ENCODE measurements at regions not wholly inside any gene's neighbourhood (a gene's known extent, or its start where the extent isn't known, plus 50 kb on each side); places are given as distances from the start of the nearest gene placed in this dataset.

DNA sequence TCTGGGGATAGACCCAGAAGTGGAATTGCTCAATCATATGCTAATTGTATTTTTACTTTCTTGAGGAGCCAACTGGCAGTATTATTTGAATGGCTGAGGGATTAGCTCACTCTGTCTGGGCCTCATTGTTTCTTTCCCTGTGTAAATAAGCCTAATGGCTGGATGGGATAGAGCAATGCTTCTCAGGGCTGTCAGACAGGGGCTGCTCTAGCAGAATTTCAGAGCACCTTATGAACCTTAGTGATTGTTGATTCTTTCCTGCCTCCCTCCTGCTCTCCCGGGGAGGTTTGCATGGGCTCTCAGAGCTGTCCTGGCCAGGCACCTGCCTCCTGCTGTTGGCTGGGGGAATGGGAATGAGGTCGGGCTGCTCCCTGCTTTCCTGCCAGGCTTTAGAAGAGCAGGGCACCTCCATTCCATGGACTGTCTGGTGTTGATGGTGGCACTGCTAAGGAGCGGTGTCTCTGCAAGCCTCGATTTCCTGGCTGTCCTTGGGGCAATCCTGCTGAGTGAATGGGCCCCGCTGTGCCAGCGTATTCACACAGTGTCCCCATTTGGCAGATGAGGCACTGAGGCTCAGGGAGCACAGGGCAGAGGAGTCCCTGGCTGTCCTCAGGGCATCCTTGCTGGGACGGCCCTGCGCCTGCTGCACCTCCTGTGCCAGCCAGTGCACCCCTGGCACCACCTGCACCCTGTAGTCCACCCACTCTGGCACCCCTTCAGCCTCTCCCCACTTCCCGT, 468.2 kb upstream of the HS6ST1 start:
- TF ChIP-seq, protein P1, sequence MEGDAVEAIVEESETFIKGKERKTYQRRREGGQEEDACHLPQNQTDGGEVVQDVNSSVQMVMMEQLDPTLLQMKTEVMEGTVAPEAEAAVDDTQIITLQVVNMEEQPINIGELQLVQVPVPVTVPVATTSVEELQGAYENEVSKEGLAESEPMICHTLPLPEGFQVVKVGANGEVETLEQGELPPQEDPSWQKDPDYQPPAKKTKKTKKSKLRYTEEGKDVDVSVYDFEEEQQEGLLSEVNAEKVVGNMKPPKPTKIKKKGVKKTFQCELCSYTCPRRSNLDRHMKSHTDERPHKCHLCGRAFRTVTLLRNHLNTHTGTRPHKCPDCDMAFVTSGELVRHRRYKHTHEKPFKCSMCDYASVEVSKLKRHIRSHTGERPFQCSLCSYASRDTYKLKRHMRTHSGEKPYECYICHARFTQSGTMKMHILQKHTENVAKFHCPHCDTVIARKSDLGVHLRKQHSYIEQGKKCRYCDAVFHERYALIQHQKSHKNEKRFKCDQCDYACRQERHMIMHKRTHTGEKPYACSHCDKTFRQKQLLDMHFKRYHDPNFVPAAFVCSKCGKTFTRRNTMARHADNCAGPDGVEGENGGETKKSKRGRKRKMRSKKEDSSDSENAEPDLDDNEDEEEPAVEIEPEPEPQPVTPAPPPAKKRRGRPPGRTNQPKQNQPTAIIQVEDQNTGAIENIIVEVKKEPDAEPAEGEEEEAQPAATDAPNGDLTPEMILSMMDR (conservative IDR thresholded peaks at IDR 0.05; ENCODE audit: low read depth, low read length), result no peak
- H4K20me1 ChIP-seq (ENCODE audit: insufficient read depth), result no peaks in the 10 kb centered on the region

GRCh38 chr2:128787616-128788015, 468.9 kb upstream of the HS6ST1 start:
- no peaks in the 10 kb centered on the region for H3K36me3 ChIP-seq (ENCODE audit: insufficient read depth)
- no peak overlapping the region for H3K9ac ChIP-seq
- no peaks in the 10 kb centered on the region for H3K27me3 ChIP-seq (ENCODE audit: insufficient read depth, low read depth)
- H3K4me2 ChIP-seq, result no peak overlapping the region
- TF ChIP-seq, protein P1 (conservative IDR thresholded peaks at IDR 0.05; ENCODE audit: low read depth, low read length), result no peak
- no peaks in the 10 kb centered on the region for H4K20me1 ChIP-seq (ENCODE audit: insufficient read depth)
- no peak overlapping the region for H2AFZ ChIP-seq (ENCODE audit: low read depth)
- no peak overlapping the region for H3K27ac ChIP-seq
- H3K79me2 ChIP-seq (ENCODE audit: insufficient read depth, low read depth), result no peaks in the 10 kb centered on the region
- no peaks in the 10 kb centered on the region for H3K4me1 ChIP-seq (ENCODE audit: low read depth, poor library complexity, severe bottlenecking)
- no peak overlapping the region for H3K4me3 ChIP-seq (IDR thresholded peaks at IDR 0.05; ENCODE audit: insufficient read depth, low read depth, low read length)

More for the DNA sequence above, 468.2 kb upstream of the HS6ST1 start:
- H3K36me3 ChIP-seq (ENCODE audit: insufficient read depth), result no peaks in the 10 kb centered on the region
- no peak overlapping the region for H3K4me3 ChIP-seq (IDR thresholded peaks at IDR 0.05; ENCODE audit: insufficient read depth, low read depth, low read length)
- no peak overlapping the region for H3K27ac ChIP-seq
- H3K4me1 ChIP-seq (ENCODE audit: low read depth, poor library complexity, severe bottlenecking), result no peaks in the 10 kb centered on the region
- no peaks in the 10 kb centered on the region for H3K27me3 ChIP-seq (ENCODE audit: insufficient read depth, low read depth)
- H3K9ac ChIP-seq, result no peak overlapping the region
- H3K4me2 ChIP-seq, result no peak overlapping the region
- H2AFZ ChIP-seq (ENCODE audit: low read depth), result no peak overlapping the region
- no peaks in the 10 kb centered on the region for H3K79me2 ChIP-seq (ENCODE audit: insufficient read depth, low read depth)

- no peaks in the 10 kb centered on the region for H3K27me3 ChIP-seq (ENCODE audit: insufficient read depth, low read depth)
- no peaks in the 10 kb centered on the region for H4K20me1 ChIP-seq (ENCODE audit: insufficient read depth)
- no peaks in the 10 kb centered on the region for H3K4me1 ChIP-seq (ENCODE audit: low read depth, poor library complexity, severe bottlenecking)
- no peaks in the 10 kb centered on the region for H3K79me2 ChIP-seq (ENCODE audit: insufficient read depth, low read depth)
- H3K4me2 ChIP-seq, result no peak overlapping the region
- H2AFZ ChIP-seq (ENCODE audit: low read depth), result no peak overlapping the region
- no peak overlapping the region for H3K4me3 ChIP-seq (IDR thresholded peaks at IDR 0.05; ENCODE audit: insufficient read depth, low read depth, low read length)
- TF ChIP-seq, protein P1 (conservative IDR thresholded peaks at IDR 0.05; ENCODE audit: low read depth, low read length), result no peak
- no peak overlapping the region for H3K9ac ChIP-seq
- H3K36me3 ChIP-seq (ENCODE audit: insufficient read depth), result no peaks in the 10 kb centered on the region
- no peak overlapping the region for H3K27ac ChIP-seq
Observed at GRCh38 chr2:128788636-128789220, 470.1 kb upstream of the HS6ST1 start.

DNA sequence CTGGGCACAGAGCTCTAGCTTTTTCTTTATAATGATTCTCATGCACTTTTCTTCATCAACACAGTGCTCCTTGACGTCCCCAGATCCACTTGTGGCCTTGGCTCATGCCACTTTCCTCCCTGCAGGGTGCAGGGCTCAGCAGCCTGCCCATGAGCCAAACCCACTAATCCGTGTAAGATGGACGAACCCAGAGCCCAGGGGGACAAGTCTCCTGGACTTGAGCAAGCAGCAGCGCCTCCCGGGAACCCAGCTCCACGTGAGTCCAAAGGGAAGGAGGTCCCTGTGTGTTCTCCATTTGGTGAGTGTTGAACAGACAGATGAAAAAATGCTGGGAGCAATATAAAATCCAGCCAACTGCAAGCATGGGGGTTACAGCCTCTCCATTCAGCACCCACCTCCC, 470.6 kb upstream of the HS6ST1 start:
- Histone ChIP-seq H3K36me3 (ENCODE audit: insufficient read depth) (no peaks in the 10 kb centered on the region), H3K27me3 (ENCODE audit: insufficient read depth, low read depth) (no peaks in the 10 kb centered on the region), H4K20me1 (ENCODE audit: insufficient read depth) (no peaks in the 10 kb centered on the region), H3K4me3 (IDR thresholded peaks at IDR 0.05; ENCODE audit: insufficient read depth, low read depth, low read length) (no peak overlapping the region), H3K27ac (no peak overlapping the region), H3K9ac (no peak overlapping the region), H3K79me2 (ENCODE audit: insufficient read depth, low read depth) (no peaks in the 10 kb centered on the region), H3K4me2 (no peak overlapping the region), H2AFZ (ENCODE audit: low read depth) (no peak overlapping the region), H3K4me1 (ENCODE audit: low read depth, poor library complexity, severe bottlenecking) (no peaks in the 10 kb centered on the region)
- TF ChIP-seq, protein P1 (conservative IDR thresholded peaks at IDR 0.05; ENCODE audit: low read depth, low read length), result no peak

Measured in KMS-11 (cell line).